DMS79 (cell line): ENCODE measurements at regions not wholly inside any gene's neighbourhood (a gene's known extent, or its start where the extent isn't known, plus 50 kb on each side); places are given as distances from the start of the nearest gene placed in this dataset.
"Not testable (repeated sequence)": the region's sequence is repeated elsewhere in the genome, so short reads cannot be mapped to it uniquely, and the experiment has no call there.

ENCODE experiments used
- DNase-seq: peaks from one replicate; lab custom pipeline; 2025; lab: John Stamatoyannopoulos, UW

GRCh38 chr6:156601152-156602065, 175.8 kb upstream of the ARID1B start:
- no peak for DNase-seq

- DNase-seq: no peak
These were observed 176.5 kb upstream of the ARID1B start for GRCh38 chr6:156600678-156601077.

DNA sequence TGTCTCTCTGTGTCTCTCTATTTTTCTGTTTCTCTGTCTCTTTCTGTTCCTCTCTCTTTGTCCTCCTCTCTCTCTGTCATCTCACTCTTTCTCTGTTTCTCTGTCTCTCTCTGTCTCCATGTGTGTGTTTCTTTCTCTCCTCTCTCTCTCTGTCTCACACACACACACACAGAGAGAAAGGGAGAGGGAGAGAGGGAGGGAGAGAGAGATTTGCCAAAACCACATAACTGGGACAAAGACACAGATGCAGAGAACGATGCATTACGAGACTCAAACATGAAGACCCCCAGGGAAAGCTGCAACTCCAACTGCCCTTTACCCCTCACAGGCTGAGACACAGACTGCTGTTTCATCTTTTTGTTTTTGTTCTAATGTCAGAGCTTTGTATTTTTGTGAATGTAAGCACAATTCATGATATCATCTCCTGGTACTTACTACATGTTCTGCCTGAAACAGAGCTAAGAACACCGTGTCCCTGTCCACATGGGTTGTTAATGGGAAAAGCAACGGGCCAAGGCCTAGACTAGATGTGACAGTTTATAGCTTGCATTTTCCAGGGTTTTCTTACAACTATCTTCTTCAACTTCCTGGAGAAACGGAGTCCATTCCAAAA, 177.1 kb upstream of the ARID1B start:
- no peak for DNase-seq

- DNase-seq: no peak
These were observed 177.8 kb upstream of the ARID1B start for GRCh38 chr6:156599366-156599765.

DNA sequence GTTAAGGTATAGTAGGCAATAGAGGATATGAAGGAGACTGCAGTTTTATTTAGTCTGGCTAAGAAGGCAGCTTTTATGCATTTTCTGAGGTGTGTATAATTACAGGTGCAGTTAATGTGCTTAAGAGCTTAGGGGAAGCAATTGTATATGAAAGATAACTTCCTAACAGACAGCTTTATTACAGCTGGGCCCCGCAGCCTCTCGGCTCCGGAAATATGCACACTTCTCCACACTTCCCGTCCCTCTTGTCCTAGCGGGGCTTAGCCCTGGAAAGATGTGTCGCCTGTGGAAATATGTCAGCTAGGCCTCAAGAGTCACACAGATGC, 178.4 kb upstream of the ARID1B start:
- no peak for DNase-seq

DNA sequence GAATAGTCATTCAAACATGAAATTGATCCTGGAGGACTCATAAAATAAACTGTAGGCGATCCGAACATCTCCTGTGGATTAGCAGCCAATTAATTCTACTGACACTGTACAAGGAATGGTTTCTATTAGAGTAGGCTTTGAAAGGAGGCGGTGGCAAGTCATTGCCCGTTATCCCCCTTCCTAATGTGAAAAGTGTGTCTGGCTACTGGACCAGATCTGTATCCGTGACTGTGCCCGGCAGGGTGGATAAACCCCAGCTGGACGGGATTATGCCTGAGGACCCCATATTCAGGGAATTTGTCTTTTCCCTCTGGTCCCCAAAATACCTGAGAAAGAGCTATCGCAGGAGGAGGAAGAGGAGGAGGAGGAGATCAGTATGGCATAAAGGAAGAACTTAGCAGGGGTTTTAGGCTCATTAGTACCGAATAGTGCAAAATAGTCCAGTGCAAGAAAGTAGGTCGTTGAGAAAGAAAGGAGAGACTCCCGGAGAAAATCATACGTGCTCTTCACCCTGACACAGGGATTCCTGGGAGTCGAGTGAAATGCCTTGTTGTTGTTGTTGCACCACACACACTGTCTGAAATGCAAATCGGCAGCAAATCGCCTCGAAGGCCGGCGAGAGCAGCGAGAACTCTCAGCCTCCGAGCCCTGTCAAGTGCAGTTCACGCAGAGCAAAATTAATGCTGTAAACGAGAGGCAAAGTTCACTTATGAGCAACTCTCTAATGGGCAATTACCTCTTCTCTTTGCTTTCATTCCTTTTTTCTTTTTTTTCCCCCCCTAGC, 178.9 kb upstream of the ARID1B start:
- DNase-seq: no peak

- DNase-seq: no peak
These were observed 180.1 kb upstream of the ARID1B start for GRCh38 chr6:156597095-156597494.

GRCh38 chr6:156595476-156595875, 181.7 kb upstream of the ARID1B start:
- no peak for DNase-seq

GRCh38 chr6:156593893-156594292, 183.3 kb upstream of the ARID1B start:
- no peak for DNase-seq

DNA sequence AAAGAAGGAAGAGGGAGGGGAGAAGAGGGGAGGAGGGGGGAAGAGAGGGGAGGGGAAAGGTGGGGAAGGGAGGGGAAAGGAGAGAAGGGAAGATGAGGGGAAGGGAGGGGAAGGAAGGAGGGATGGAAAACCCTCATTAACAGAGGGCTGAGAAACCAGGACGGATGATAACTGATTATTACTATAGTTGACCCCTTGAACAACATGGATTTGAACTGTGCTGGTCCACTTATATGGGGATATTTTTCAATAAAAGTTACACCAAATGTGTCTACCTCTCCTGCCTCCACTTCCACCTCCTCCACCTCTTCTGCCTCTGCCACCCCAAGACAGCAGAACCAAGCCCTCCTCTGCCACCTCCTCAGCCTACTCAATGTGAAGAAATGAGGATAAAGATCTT, 184.1 kb upstream of the ARID1B start:
- no peak for DNase-seq

- DNase-seq: no peak
These were observed 186.7 kb upstream of the ARID1B start for GRCh38 chr6:156590482-156590881.

DNA sequence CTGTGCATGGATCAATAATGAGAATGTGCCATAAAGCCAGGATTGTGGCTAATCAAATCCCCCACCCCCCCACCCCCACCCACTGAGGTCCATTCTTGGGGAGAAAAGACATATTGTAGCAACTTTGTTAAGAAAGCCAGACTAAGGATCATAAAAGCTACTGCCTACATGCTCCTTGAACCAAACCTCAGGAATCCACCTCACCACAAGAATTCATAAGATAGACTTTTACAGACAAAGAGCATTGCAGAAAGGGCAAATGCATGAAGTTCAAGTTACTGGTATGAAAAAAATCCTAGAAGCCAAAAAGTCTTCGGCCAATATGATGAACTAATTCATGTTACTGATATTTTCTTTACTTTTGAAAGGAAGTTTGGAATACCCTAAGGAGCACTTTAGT, 187.9 kb upstream of the ARID1B start:
- DNase-seq: no peak

GRCh38 chr6:156587751-156588301, 189.4 kb upstream of the ARID1B start:
- peak; percentile 10 for DNase-seq

- no peak for DNase-seq
These were observed 190.1 kb upstream of the ARID1B start for GRCh38 chr6:156587071-156587470.

GRCh38 chr6:156585859-156586258, 191.3 kb upstream of the ARID1B start:
- DNase-seq: peak; percentile 88

- not testable (repeated sequence) for DNase-seq
These were observed 193.1 kb upstream of the ARID1B start for GRCh38 chr6:156584121-156584520.

- no peak for DNase-seq
These were observed 194.1 kb upstream of the ARID1B start for GRCh38 chr6:156583083-156583482.

DNA sequence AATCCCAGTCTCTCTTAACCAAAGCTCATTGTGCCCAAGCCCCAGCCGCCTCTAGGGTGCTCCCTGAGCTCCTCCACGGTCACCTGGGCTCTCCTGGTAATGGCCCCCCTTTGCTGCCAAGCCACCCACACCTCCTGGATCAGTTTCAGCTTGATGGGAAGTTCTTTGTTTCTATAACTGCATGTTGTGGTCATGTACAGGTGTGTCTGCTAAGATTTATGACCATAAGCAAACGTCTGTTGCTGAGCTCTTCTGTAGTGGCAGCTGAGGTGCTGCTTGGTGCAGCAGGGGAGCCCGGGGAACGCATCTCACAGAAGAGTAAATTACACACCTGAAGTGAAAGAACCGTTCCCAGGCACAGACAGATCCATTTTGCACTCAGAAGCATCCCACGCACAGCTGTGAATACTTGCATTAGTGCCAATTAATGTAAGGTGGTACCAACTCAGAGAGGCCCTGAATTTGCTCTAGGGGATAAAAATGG, 194.6 kb upstream of the ARID1B start:
- peak; percentile 82 for DNase-seq

DNA sequence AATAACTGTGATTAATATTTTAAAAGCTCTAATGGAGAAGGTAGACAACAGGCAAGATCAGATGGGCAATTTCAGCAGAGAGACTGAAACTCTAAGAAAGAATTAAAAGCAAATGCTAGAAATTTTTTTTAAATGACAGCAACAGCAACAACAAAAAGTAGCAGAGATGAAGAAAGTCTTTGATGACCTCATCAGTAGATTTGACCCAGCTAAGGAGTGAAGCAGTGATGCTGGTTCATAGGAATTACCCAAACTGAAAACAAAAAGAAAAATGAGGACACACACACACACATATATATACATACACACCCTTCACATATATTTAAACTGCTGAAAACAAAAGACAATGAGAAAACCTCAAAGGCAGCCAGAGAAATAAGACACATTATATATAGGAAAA, 197.6 kb upstream of the ARID1B start:
- no peak for DNase-seq

GRCh38 chr6:156577749-156578148, 199.4 kb upstream of the ARID1B start:
- DNase-seq: no peak

- no peak for DNase-seq
These were observed 201.8 kb upstream of the ARID1B start for GRCh38 chr6:156575361-156575760.

- DNase-seq: no peak
These were observed 212.4 kb upstream of the ARID1B start for GRCh38 chr6:156564807-156565149.
